ENCODE measurements at regions not wholly inside any gene's neighbourhood (a gene's known extent, or its start where the extent isn't known, plus 50 kb on each side); places are given as distances from the start of the nearest gene placed in this dataset.

- TF ChIP-seq CTCF (IDR thresholded peaks at IDR 0.05): no peak
- no peak for TF ChIP-seq POLR2A (IDR thresholded peaks at IDR 0.05)
Measured at GRCh38 chr5:167642779-167643517, 648.5 kb upstream of the WWC1 start.
